HEK293T (cell line): ENCODE measurements at regions not wholly inside any gene's neighbourhood (a gene's known extent, or its start where the extent isn't known, plus 50 kb on each side); places are given as distances from the start of the nearest gene placed in this dataset.
"Not testable (repeated sequence)": the region's sequence is repeated elsewhere in the genome, so short reads cannot be mapped to it uniquely, and the experiment has no call there.

Experiments used
- CTCF ChIA-PET: fragments of 350-600 bp; formaldehyde crosslinking; extraction: SDS; loops from one replicate; lab custom pipeline; 2021; ENCODE audit warnings: antibody characterized with exemption, inconsistent platforms; lab: Yijun Ruan, JAX
- POLR2A ChIA-PET: fragments of 350-600 bp; formaldehyde crosslinking; extraction: SDS; loops from one replicate; lab custom pipeline; 2020; ENCODE audit warnings: antibody characterized with exemption, inconsistent platforms; lab: Yijun Ruan, JAX
- DNase-seq: peaks from one replicate; pipeline ENCODE4 v3.0.0; 2012; ENCODE audit warnings: mixed read lengths; ENCODE audit errors: extremely low spot score
- ARNT ChIP-seq: fragments of 450-650 bp; IDR thresholded peaks from 2 replicates; pipeline ENCODE4 v1.6.1; 2017; ENCODE audit warnings: mild to moderate bottlenecking
- BHLHE40 ChIP-seq: fragments of 450-650 bp; IDR thresholded peaks from 2 replicates; pipeline ENCODE4 v1.6.1; 2016; ENCODE audit warnings: mild to moderate bottlenecking, moderate library complexity, borderline replicate concordance
- CTBP1 ChIP-seq: fragments of 450-650 bp; IDR thresholded peaks from 2 replicates; pipeline ENCODE4 v1.6.1; 2016; ENCODE audit warnings: borderline replicate concordance
- ELF4 ChIP-seq: fragments of 450-650 bp; IDR thresholded peaks from 2 replicates; pipeline ENCODE4 v1.6.1; 2017; ENCODE audit warnings: antibody characterized with exemption
- FOXA1 ChIP-seq: fragments of 450-650 bp; IDR thresholded peaks from 2 replicates; pipeline ENCODE4 v1.6.1; 2016; ENCODE audit warnings: mild to moderate bottlenecking
- FOXK2 ChIP-seq: fragments of 450-650 bp; IDR thresholded peaks from 2 replicates; pipeline ENCODE4 v1.6.1; 2016; ENCODE audit warnings: mild to moderate bottlenecking
- FOXM1 ChIP-seq: fragments of 450-650 bp; IDR thresholded peaks from 2 replicates; pipeline ENCODE4 v1.6.1; 2017; ENCODE audit warnings: mild to moderate bottlenecking, borderline replicate concordance
- HDGF ChIP-seq: fragments of 450-650 bp; IDR thresholded peaks from 2 replicates; pipeline ENCODE4 v1.6.1; 2017; ENCODE audit warnings: antibody characterized with exemption, borderline replicate concordance
- L3MBTL2 ChIP-seq: fragments of 450-650 bp; conservative IDR thresholded peaks from 2 replicates; pipeline ENCODE4 v1.6.1; 2016; ENCODE audit warnings: mild to moderate bottlenecking
- LEF1 ChIP-seq: fragments of 450-650 bp; IDR thresholded peaks from 2 replicates; pipeline ENCODE4 v1.6.1; 2017; ENCODE audit warnings: mild to moderate bottlenecking, borderline replicate concordance
- NFRKB ChIP-seq: fragments of 450-650 bp; IDR thresholded peaks from 2 replicates; pipeline ENCODE4 v1.6.1; 2016; ENCODE audit warnings: mild to moderate bottlenecking, moderate library complexity
- PKNOX1 ChIP-seq: fragments of 450-650 bp; IDR thresholded peaks from 2 replicates; pipeline ENCODE4 v1.6.1; 2016
- SP1 ChIP-seq: fragments of 450-650 bp; IDR thresholded peaks from 2 replicates; pipeline ENCODE4 v1.6.1; 2017
- SUZ12 ChIP-seq: fragments of 450-650 bp; IDR thresholded peaks from 2 replicates; pipeline ENCODE4 v1.6.1; 2016; ENCODE audit warnings: mild to moderate bottlenecking
- TARDBP ChIP-seq: fragments of 450-650 bp; IDR thresholded peaks from 2 replicates; pipeline ENCODE4 v1.6.1; 2016
- ZNF384 ChIP-seq: fragments of 450-650 bp; IDR thresholded peaks from 2 replicates; pipeline ENCODE4 v1.6.1; 2016

GRCh38 chr3:176623468-176624150 is 573.7 kb downstream of the TBL1XR1 start:
- no peak for DNase-seq
- CTCF ChIA-PET: no interaction called here
- no peak for TF ChIP-seq PKNOX1
- no peak for TF ChIP-seq ELF4
- no peak for TF ChIP-seq ZNF384
- no peak for TF ChIP-seq FOXK2
- no peak for TF ChIP-seq LEF1
- TF ChIP-seq L3MBTL2: no peak
- no peak for TF ChIP-seq HDGF
- no peak for TF ChIP-seq SP1
- no peak for TF ChIP-seq FOXM1
- no peak for TF ChIP-seq BHLHE40
- no peak for TF ChIP-seq TARDBP
- no peak for TF ChIP-seq NFRKB
- no peak for TF ChIP-seq CTBP1
- no peak for TF ChIP-seq FOXA1
- no peak for TF ChIP-seq SUZ12
- no peak for TF ChIP-seq ARNT
- POLR2A ChIA-PET: no interaction called here

GRCh38 chr3:176619833-176620232 is 577.4 kb downstream of the TBL1XR1 start:
- ChIA-PET CTCF (no interaction called here), POLR2A (no interaction called here)
- TF ChIP-seq L3MBTL2 (no peak), SP1 (no peak), SUZ12 (no peak), HDGF (no peak), CTBP1 (no peak), BHLHE40 (no peak), PKNOX1 (no peak), TARDBP (no peak)
- no peak for DNase-seq

GRCh38 chr3:176615826-176616225 is 581.5 kb downstream of the TBL1XR1 start:
- TF ChIP-seq ARNT (no peak), L3MBTL2 (no peak)
- CTCF ChIA-PET: no interaction called here
- POLR2A ChIA-PET: no interaction called here
- DNase-seq: no peak

GRCh38 chr3:176611703-176612102 is 585.6 kb downstream of the TBL1XR1 start:
- DNase-seq: no peak
- ChIA-PET CTCF (no interaction called here), POLR2A (no interaction called here)
- TF ChIP-seq PKNOX1 (no peak), ELF4 (no peak), ARNT (no peak), HDGF (no peak), SUZ12 (no peak), LEF1 (no peak), NFRKB (no peak)

- TF ChIP-seq L3MBTL2: no peak
- TF ChIP-seq SUZ12: no peak
- TF ChIP-seq FOXK2: no peak
- no peak for TF ChIP-seq NFRKB
- no peak for TF ChIP-seq ELF4
- no peak for TF ChIP-seq CTBP1
- TF ChIP-seq SP1: no peak
- TF ChIP-seq TARDBP: no peak
- TF ChIP-seq PKNOX1: no peak
- no peak for TF ChIP-seq BHLHE40
- no peak for TF ChIP-seq FOXA1
- no peak for TF ChIP-seq FOXM1
- no peak for TF ChIP-seq HDGF
- no peak for TF ChIP-seq ARNT
- no peak for TF ChIP-seq ZNF384
- no peak for TF ChIP-seq LEF1
- ChIA-PET CTCF (no interaction called here), POLR2A (no interaction called here)
- DNase-seq: no peak
Observed at GRCh38 chr3:176609361-176609760, 587.9 kb downstream of the TBL1XR1 start.

- POLR2A ChIA-PET, DNase-seq, CTCF ChIA-PET: not testable (repeated sequence)
Observed at GRCh38 chr3:176605553-176605952, 591.7 kb downstream of the TBL1XR1 start.

GRCh38 chr3:176595307-176595706 is 602.0 kb downstream of the TBL1XR1 start:
- no peak for TF ChIP-seq L3MBTL2
- CTCF ChIA-PET: no interaction called here
- DNase-seq: no peak
- POLR2A ChIA-PET: no interaction called here
